Hepatocyte (in vitro differentiated cells): ENCODE measurements at regions not wholly inside any gene's neighbourhood (a gene's known extent, or its start where the extent isn't known, plus 50 kb on each side); places are given as distances from the start of the nearest gene placed in this dataset.
"Not testable (repeated sequence)": the region's sequence is repeated elsewhere in the genome, so short reads cannot be mapped to it uniquely, and the experiment has no call there.

Source experiments
- DNase-seq: peaks from one replicate; pipeline ENCODE4 v3.0.0-alpha.2; 2016; ENCODE audit warnings: low spot score
- H2AFZ ChIP-seq: fragments of 200-600 bp; sonication (generic); 2 replicates; pipeline ENCODE4 v1.6.0; 2016; ENCODE audit warnings: antibody characterized with exemption, mild to moderate bottlenecking
- H3K27ac ChIP-seq: fragments of 200-600 bp; sonication (generic); 2 replicates; pipeline ENCODE4 v1.5.1; 2016; ENCODE audit warnings: mild to moderate bottlenecking
- H3K27me3 ChIP-seq: fragments of 200-600 bp; sonication (generic); 2 replicates; pipeline ENCODE4 v1.6.1; 2016
- H3K36me3 ChIP-seq: fragments of 200-600 bp; sonication (generic); replicated peaks from 2 replicates; pipeline ENCODE4 v1.5.1; 2016; ENCODE audit warnings: low read depth; ENCODE audit not compliant: insufficient read depth
- H3K4me1 ChIP-seq: fragments of 200-600 bp; sonication (generic); 2 replicates; pipeline ENCODE4 v1.5.1; 2016; ENCODE audit warnings: mild to moderate bottlenecking, moderate library complexity; ENCODE audit not compliant: insufficient read depth
- H3K4me2 ChIP-seq: fragments of 200-600 bp; sonication (generic); 2 replicates; pipeline ENCODE4 v1.6.0; 2016
- H3K4me3 ChIP-seq: fragments of 200-600 bp; sonication (generic); 2 replicates; pipeline ENCODE4 v1.5.1; 2016; ENCODE audit warnings: mild to moderate bottlenecking
- H3K79me2 ChIP-seq: fragments of 200-600 bp; sonication (generic); 2 replicates; pipeline ENCODE4 v1.6.0; 2017; ENCODE audit warnings: mild to moderate bottlenecking
- H3K9me2 ChIP-seq: fragments of 200-600 bp; sonication (generic); replicated peaks from 2 replicates; pipeline ENCODE4 v1.6.0; 2017; ENCODE audit warnings: mild to moderate bottlenecking; ENCODE audit not compliant: insufficient read depth
- H3K9me3 ChIP-seq: fragments of 200-600 bp; sonication (generic); 2 replicates; pipeline ENCODE4 v1.5.1; 2016; ENCODE audit warnings: low read depth, mild to moderate bottlenecking
- H4K20me1 ChIP-seq: fragments of 200-600 bp; sonication (generic); 2 replicates; pipeline ENCODE4 v1.6.0; 2016; ENCODE audit warnings: mild to moderate bottlenecking; ENCODE audit not compliant: insufficient read depth, poor library complexity, severe bottlenecking
- EZH2 ChIP-seq: fragments of 200-600 bp; sonication (generic); IDR thresholded peaks from 2 replicates; pipeline ENCODE4 v1.6.1; 2016; ENCODE audit warnings: antibody characterized with exemption, mild to moderate bottlenecking, borderline replicate concordance
- EZH2phosphoT487 ChIP-seq: fragments of 200-600 bp; sonication (generic); IDR thresholded peaks from one replicate; pipeline ENCODE4 v1.6.1; 2018; ENCODE audit warnings: antibody characterized with exemption, mild to moderate bottlenecking, low read depth, moderate library complexity; ENCODE audit not compliant: unreplicated experiment, severe bottlenecking
- WGBS: methylation state at CpG from one replicate; pipeline ENCODE4 v1.1.6; 2016; ENCODE audit warnings: low lambda C conversion rate; ENCODE audit errors: missing lambda C conversion rate; 5-methylcytosine and 5-hydroxymethylcytosine counted together
- TF ChIP-seq, protein P1 (sequence below): fragments of 200-600 bp; sonication (generic); IDR thresholded peaks from 2 replicates; pipeline ENCODE4 v1.5.1; 2016; ENCODE audit warnings: antibody characterized with exemption, mild to moderate bottlenecking; ENCODE audit not compliant: poor library complexity

DNA sequence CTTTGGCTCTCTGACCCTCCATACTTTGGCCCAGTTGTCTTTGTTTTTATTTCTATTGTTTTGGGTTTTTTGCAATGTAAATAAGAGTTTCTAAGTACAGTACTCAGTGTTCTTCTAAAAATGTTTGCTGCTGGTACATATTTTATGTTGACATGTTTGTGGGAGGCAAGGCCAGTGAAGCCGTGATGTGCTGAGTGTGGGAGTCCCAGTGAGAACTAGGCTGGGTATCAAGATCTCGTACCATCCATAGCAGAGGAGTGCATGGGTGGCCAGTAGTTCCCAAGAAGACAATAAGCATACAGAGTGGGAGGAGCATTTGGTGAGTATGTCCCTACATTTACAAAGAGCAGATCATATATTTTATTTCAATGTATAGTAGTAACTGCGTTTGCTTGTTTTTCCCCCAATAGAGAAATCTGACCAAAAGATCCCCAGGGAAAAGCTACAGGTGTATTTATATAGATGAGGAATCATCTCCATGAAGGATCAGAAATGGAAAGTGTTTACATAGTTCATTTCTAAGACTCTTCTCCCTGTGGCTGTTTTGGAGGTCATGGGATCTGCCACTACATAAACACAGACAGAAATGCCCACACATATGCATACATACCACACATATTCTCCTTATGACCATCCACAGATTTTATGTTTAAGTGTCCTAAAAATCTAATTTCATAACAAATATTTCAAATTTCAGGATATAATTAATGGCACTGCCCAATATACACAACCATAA lies 285.9 kb downstream of the ALDH8A1 start:
- WGBS: 94% methylated on average over 3 of the region's 3 CpGs
- H3K27ac ChIP-seq: no peak overlapping the region
- no peaks in the 10 kb centered on the region for H3K27me3 ChIP-seq
- peaks cover 6% of the 10 kb centered on the region for H3K4me1 ChIP-seq
- no peaks in the 10 kb centered on the region for H3K9me2 ChIP-seq
- no peaks in the 10 kb centered on the region for H3K9me3 ChIP-seq
- no peak overlapping the region for H3K4me3 ChIP-seq
- no peak for DNase-seq
- no peak overlapping the region for H3K4me2 ChIP-seq
- no peaks in the 10 kb centered on the region for H3K36me3 ChIP-seq
- no peaks in the 10 kb centered on the region for H3K79me2 ChIP-seq
- TF ChIP-seq, protein P1, sequence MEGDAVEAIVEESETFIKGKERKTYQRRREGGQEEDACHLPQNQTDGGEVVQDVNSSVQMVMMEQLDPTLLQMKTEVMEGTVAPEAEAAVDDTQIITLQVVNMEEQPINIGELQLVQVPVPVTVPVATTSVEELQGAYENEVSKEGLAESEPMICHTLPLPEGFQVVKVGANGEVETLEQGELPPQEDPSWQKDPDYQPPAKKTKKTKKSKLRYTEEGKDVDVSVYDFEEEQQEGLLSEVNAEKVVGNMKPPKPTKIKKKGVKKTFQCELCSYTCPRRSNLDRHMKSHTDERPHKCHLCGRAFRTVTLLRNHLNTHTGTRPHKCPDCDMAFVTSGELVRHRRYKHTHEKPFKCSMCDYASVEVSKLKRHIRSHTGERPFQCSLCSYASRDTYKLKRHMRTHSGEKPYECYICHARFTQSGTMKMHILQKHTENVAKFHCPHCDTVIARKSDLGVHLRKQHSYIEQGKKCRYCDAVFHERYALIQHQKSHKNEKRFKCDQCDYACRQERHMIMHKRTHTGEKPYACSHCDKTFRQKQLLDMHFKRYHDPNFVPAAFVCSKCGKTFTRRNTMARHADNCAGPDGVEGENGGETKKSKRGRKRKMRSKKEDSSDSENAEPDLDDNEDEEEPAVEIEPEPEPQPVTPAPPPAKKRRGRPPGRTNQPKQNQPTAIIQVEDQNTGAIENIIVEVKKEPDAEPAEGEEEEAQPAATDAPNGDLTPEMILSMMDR: no peak
- TF ChIP-seq EZH2phosphoT487 (no peak), EZH2 (no peak)
- H2AFZ ChIP-seq: no peak overlapping the region
- H4K20me1 ChIP-seq: no peaks in the 10 kb centered on the region

DNA sequence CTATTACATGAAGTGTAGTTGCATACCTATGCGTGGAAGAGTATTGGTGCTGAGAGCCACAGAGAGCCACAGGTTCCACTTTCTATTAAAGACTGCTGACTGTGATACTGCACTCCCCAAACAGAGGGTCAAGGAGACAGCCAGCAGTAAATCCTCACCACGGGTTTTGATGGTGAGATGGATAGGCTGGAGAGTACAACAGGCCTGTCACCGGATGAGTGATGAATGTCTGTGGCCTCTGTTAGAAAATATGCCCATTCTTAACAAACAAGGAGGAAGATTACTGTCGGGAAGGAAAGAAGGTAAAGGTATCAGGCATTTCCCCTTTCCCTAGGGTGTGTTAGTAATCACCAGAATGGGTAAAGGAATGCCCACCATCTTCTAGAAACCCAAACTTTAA lies 286.5 kb downstream of the ALDH8A1 start:
- no peak for DNase-seq
- WGBS: 80% methylated on average over 4 of the region's 4 CpGs
- no peak overlapping the region for H2AFZ ChIP-seq

DNA sequence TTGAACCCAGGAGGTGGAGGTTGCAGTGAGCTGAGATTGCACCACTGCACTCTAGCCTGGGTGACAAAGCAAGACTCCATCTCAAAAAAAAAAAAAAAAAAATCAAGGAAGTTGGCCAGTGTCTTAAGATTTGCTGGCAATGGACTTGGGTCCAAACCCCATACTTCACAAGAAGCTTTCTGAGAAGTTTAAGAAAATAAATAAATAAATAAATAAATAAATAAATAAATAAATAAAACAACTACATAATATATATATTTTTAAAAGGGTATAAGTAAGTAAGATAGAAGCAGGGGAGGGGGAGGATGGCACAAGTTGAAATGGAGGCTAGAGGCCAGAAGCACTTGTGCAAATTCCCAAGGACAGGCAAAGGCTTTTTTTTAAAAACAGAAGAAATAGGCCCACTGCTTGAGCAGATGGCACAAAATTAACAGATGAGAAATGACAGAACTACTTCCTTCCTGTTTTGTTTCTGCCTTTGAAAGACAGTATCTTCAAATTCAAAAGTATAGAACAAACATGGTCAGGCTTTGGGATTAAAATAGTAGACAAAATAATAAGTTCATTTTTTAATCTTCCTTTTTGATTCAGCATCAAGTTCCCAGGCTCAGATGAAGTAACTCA lies 287.7 kb downstream of the ALDH8A1 start:
- no peaks in the 10 kb centered on the region for H3K27me3 ChIP-seq
- peaks cover 20% of the 10 kb centered on the region for H3K4me1 ChIP-seq
- no peak for DNase-seq
- no peaks in the 10 kb centered on the region for H3K9me2 ChIP-seq
- TF ChIP-seq EZH2 (no peak), EZH2phosphoT487 (no peak)
- TF ChIP-seq, protein P1: no peak
- no peak overlapping the region for H3K4me3 ChIP-seq
- H3K79me2 ChIP-seq: no peaks in the 10 kb centered on the region
- H3K4me2 ChIP-seq: no peak overlapping the region
- H3K27ac ChIP-seq: no peak overlapping the region
- no peak overlapping the region for H2AFZ ChIP-seq
- H3K9me3 ChIP-seq: no peaks in the 10 kb centered on the region
- H4K20me1 ChIP-seq: no peaks in the 10 kb centered on the region
- H3K36me3 ChIP-seq: no peaks in the 10 kb centered on the region

More for the DNA sequence above, 286.5 kb downstream of the ALDH8A1 start:
- no peaks in the 10 kb centered on the region for H3K79me2 ChIP-seq
- H3K4me2 ChIP-seq: no peak overlapping the region
- H3K4me3 ChIP-seq: no peak overlapping the region
- no peak overlapping the region for H3K27ac ChIP-seq
- TF ChIP-seq, protein P1: no peak
- no peak for TF ChIP-seq EZH2
- no peak for TF ChIP-seq EZH2phosphoT487
- no peaks in the 10 kb centered on the region for H3K9me2 ChIP-seq
- H3K27me3 ChIP-seq: no peaks in the 10 kb centered on the region
- H4K20me1 ChIP-seq: no peaks in the 10 kb centered on the region
- H3K36me3 ChIP-seq: no peaks in the 10 kb centered on the region
- H3K4me1 ChIP-seq: peaks cover 11% of the 10 kb centered on the region
- H3K9me3 ChIP-seq: no peaks in the 10 kb centered on the region

DNA sequence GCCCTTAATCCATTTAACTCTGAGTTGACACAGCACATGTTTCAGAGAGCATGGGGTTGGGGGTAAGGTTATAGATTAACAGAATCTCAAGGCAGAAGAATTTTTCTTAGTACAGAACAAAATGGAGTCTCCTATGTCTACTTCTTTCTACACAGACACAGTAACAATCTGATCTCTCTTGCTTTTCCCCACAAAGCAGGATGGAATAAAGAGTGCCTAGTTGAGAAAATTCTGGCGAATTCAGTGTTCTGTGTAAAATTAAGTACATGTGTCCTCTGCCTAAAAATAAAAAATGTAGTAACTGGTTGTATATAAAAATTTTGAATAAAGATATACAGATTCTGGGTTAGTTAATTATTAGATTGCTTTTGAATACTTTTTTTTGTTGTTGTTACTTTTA lies 290.0 kb downstream of the ALDH8A1 start:
- not testable (repeated sequence) for H3K9me2 ChIP-seq, H3K79me2 ChIP-seq, H4K20me1 ChIP-seq, H3K36me3 ChIP-seq, H2AFZ ChIP-seq, H3K27me3 ChIP-seq, H3K9me3 ChIP-seq, H3K4me3 ChIP-seq, DNase-seq, H3K4me2 ChIP-seq
- Histone ChIP-seq H3K27ac (peak overlapping the region; percentile 71), H3K4me1 (peaks cover 25% of the 10 kb centered on the region)
- WGBS: 91% methylated on average over 1 of the region's 1 CpG
